Osteocyte (in vitro differentiated cells): ENCODE measurements at regions not wholly inside any gene's neighbourhood (a gene's known extent, or its start where the extent isn't known, plus 50 kb on each side); places are given as distances from the start of the nearest gene placed in this dataset.

Source experiments
- DNase-seq: peaks from one replicate; pipeline ENCODE4 v3.0.0; 2021; ENCODE audit warnings: mixed read lengths; ENCODE audit not compliant: unreplicated experiment; ENCODE audit errors: extremely low spot score
- H3K27ac Mint-ChIP-seq: one replicate; pipeline ENCODE4 v1.8.0; 2021; ENCODE audit warnings: mild to moderate bottlenecking, mixed read lengths; ENCODE audit not compliant: unreplicated experiment
- H3K27me3 Mint-ChIP-seq: one replicate; pipeline ENCODE4 v1.8.0; 2021; ENCODE audit warnings: mixed read lengths; ENCODE audit not compliant: unreplicated experiment
- H3K36me3 Mint-ChIP-seq: one replicate; pipeline ENCODE4 v1.8.0; 2021; ENCODE audit warnings: mixed read lengths; ENCODE audit not compliant: unreplicated experiment
- H3K4me1 Mint-ChIP-seq: one replicate; pipeline ENCODE4 v1.8.0; 2021; ENCODE audit warnings: mixed read lengths; ENCODE audit not compliant: unreplicated experiment
- H3K4me3 Mint-ChIP-seq: one replicate; pipeline ENCODE4 v1.8.0; 2021; ENCODE audit warnings: mild to moderate bottlenecking, moderate library complexity, mixed read lengths; ENCODE audit not compliant: unreplicated experiment
- H3K9me3 Mint-ChIP-seq: one replicate; pipeline ENCODE4 v1.8.0; 2021; ENCODE audit warnings: mixed read lengths; ENCODE audit not compliant: unreplicated experiment
- CTCF ChIP-seq: fragments of 200-600 bp; sonication (generic); IDR thresholded peaks from 2 replicates; pipeline ENCODE4 v1.5.0; 2021; ENCODE audit warnings: antibody characterized with exemption, mild to moderate bottlenecking, moderate library complexity

GRCh38 chr11:122320671-122321070, 204.7 kb upstream of the BLID start:
- Mint-ChIP-seq H3K4me3 (no peak overlapping the region), H3K4me1 (no peaks in the 10 kb centered on the region), H3K36me3 (no peaks in the 10 kb centered on the region), H3K27me3 (peaks cover 16% of the 10 kb centered on the region), H3K27ac (no peak overlapping the region), H3K9me3 (no peaks in the 10 kb centered on the region)
- DNase-seq: no peak
- TF ChIP-seq CTCF: no peak

GRCh38 chr11:122319691-122320620, 203.9 kb upstream of the BLID start:
- no peak for DNase-seq
- H3K27me3 Mint-ChIP-seq: peaks cover 15% of the 10 kb centered on the region
- no peak overlapping the region for H3K27ac Mint-ChIP-seq
- no peaks in the 10 kb centered on the region for H3K4me1 Mint-ChIP-seq
- H3K4me3 Mint-ChIP-seq: no peak overlapping the region
- no peak for TF ChIP-seq CTCF
- H3K36me3 Mint-ChIP-seq: no peaks in the 10 kb centered on the region
- H3K9me3 Mint-ChIP-seq: no peaks in the 10 kb centered on the region

GRCh38 chr11:122319085-122319484, 203.1 kb upstream of the BLID start:
- no peak for TF ChIP-seq CTCF
- H3K27ac Mint-ChIP-seq: no peak overlapping the region
- no peaks in the 10 kb centered on the region for H3K4me1 Mint-ChIP-seq
- no peaks in the 10 kb centered on the region for H3K9me3 Mint-ChIP-seq
- no peak overlapping the region for H3K4me3 Mint-ChIP-seq
- H3K27me3 Mint-ChIP-seq: peaks cover 22% of the 10 kb centered on the region
- no peaks in the 10 kb centered on the region for H3K36me3 Mint-ChIP-seq
- no peak for DNase-seq

- no peaks in the 10 kb centered on the region for H3K4me1 Mint-ChIP-seq
- H3K27me3 Mint-ChIP-seq: peaks cover 33% of the 10 kb centered on the region
- no peak overlapping the region for H3K27ac Mint-ChIP-seq
- no peak for DNase-seq
- H3K36me3 Mint-ChIP-seq: no peaks in the 10 kb centered on the region
- no peak overlapping the region for H3K4me3 Mint-ChIP-seq
- no peaks in the 10 kb centered on the region for H3K9me3 Mint-ChIP-seq
- TF ChIP-seq CTCF: no peak
Measured at GRCh38 chr11:122317305-122317704, 201.3 kb upstream of the BLID start.

DNA sequence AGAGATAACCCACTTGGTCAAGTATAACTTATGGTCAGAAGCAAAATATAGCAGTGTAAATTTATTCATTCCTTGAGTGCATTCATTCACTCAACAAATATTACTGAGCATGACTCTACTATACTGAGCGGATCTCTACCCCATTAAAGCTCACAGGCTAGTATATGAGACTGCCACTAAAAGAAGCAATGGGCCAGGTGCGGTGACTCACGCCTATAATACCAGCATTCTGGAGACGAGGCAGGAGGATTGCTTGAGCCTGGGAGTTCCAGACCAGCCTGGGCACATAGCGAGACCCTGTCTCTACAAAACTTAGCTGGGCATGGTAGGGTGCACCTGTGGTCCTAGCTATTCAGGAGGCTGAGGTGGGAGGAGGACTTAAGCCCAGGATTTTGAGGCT, 197.6 kb upstream of the BLID start:
- H3K36me3 Mint-ChIP-seq: no peaks in the 10 kb centered on the region
- no peaks in the 10 kb centered on the region for H3K9me3 Mint-ChIP-seq
- no peak for DNase-seq
- H3K27ac Mint-ChIP-seq: no peak overlapping the region
- peaks cover 44% of the 10 kb centered on the region for H3K27me3 Mint-ChIP-seq
- no peak overlapping the region for H3K4me3 Mint-ChIP-seq
- no peak for TF ChIP-seq CTCF
- no peaks in the 10 kb centered on the region for H3K4me1 Mint-ChIP-seq
